ENCODE measurements at regions not wholly inside any gene's neighbourhood (a gene's known extent, or its start where the extent isn't known, plus 50 kb on each side); places are given as distances from the start of the nearest gene placed in this dataset.

- no peak for DNase-seq
- Histone ChIP-seq H3K9me3 (no peaks in the 10 kb centered on the region), H3K4me3 (no peak overlapping the region)
These were observed 54.9 kb downstream of the MAGEB17 start for GRCh38 chrX:16222151-16222550.

GRCh38 chrX:16223385-16223784, 56.1 kb downstream of the MAGEB17 start:
- Histone ChIP-seq H3K27ac (no peak overlapping the region), H3K27me3 (no peaks in the 10 kb centered on the region), H3K4me1 (no peaks in the 10 kb centered on the region), H3K4me3 (no peak overlapping the region), H3K9me3 (no peaks in the 10 kb centered on the region), H3K36me3 (no peaks in the 10 kb centered on the region)
- no peak for TF ChIP-seq POLR2A (IDR thresholded peaks at IDR 0.05)
- TF ChIP-seq CTCF (IDR thresholded peaks at IDR 0.05) = no peak
- DNase-seq = no peak
- intact Hi-C loops (cut with DNase I; ENCODE audit: low total_unique reads) = no loop called here

More at GRCh38 chrX:16222151-16222550, 54.9 kb downstream of the MAGEB17 start:
- Histone ChIP-seq H3K4me1 (no peaks in the 10 kb centered on the region), H3K27me3 (no peaks in the 10 kb centered on the region), H3K36me3 (no peaks in the 10 kb centered on the region), H3K27ac (no peak overlapping the region)
- TF ChIP-seq POLR2A (IDR thresholded peaks at IDR 0.05) = no peak
- intact Hi-C loops (cut with DNase I; ENCODE audit: low total_unique reads) = no loop called here

DNA sequence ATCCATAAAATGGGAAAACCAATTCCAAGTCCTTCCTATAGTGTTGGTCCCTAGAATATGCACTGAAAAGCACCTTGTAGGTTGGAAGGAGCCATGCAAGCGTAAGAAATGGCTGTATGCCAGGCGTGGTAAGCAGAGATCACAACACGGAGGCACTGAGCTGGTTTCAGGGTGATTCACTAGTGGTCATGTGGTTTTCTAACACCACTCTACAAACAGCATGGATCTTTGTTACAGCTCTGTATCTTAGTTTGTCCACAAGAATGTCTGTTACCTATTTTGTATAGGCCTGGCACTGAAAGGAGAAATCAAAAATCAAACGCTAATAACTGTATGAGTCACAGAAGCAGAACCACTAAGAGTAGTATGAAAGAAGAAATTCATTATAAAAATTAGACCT, 71.9 kb downstream of the MAGEB17 start:
- DNase-seq = no peak
- Histone ChIP-seq H3K9me3 (no peaks in the 10 kb centered on the region), H3K27ac (no peak overlapping the region), H3K36me3 (no peaks in the 10 kb centered on the region), H3K4me3 (no peak overlapping the region), H3K27me3 (no peaks in the 10 kb centered on the region), H3K4me1 (no peaks in the 10 kb centered on the region)
- TF ChIP-seq CTCF (IDR thresholded peaks at IDR 0.05) (no peak), POLR2A (IDR thresholded peaks at IDR 0.05) (no peak)
- intact Hi-C loops (cut with DNase I; ENCODE audit: low total_unique reads) = no loop called here

DNA sequence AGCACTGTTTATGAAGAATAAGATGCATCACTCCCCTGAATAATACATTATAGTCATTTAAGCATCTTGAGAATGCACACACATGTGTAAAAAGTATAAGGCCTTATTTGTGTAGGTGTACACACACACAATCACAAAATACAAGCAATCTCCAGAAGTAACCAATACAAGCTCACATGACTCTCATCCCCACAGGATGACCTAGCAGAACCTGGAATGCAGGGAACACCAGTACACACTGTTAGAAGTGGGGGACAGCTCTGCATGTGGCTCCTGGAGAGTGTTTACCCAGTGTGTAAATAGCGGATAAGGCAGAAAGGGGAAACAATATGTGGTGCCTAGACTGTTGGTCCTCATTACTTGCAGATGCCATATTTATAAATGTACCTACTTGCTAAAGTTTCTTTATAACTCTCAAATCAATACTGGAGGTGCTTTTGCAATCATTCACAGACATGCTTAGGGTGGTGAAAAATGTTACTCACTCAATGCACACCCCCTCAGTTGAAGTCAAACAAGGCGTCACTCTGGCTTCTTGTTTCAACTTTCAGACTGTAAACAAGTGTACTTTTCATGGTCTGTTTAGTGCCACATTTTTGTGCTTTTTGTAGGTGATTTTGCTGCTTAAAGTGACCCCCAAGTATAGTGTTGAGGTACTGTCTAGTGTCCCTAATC, 73.1 kb downstream of the MAGEB17 start:
- H3K4me1 ChIP-seq = no peaks in the 10 kb centered on the region
- no peak for DNase-seq
- H3K9me3 ChIP-seq = no peaks in the 10 kb centered on the region
- no peak overlapping the region for H3K4me3 ChIP-seq
- no peaks in the 10 kb centered on the region for H3K27me3 ChIP-seq
- TF ChIP-seq POLR2A (IDR thresholded peaks at IDR 0.05) (no peak), CTCF (IDR thresholded peaks at IDR 0.05) (no peak)
- intact Hi-C loops (cut with DNase I; ENCODE audit: low total_unique reads) = no loop called here
- no peak overlapping the region for H3K27ac ChIP-seq
- H3K36me3 ChIP-seq = no peaks in the 10 kb centered on the region

GRCh38 chrX:16240968-16241367, 73.7 kb downstream of the MAGEB17 start:
- H3K4me1 ChIP-seq = no peaks in the 10 kb centered on the region
- H3K36me3 ChIP-seq = no peaks in the 10 kb centered on the region
- intact Hi-C loops (cut with DNase I; ENCODE audit: low total_unique reads) = no loop called here
- H3K4me3 ChIP-seq = no peak overlapping the region
- no peak overlapping the region for H3K27ac ChIP-seq
- no peak for DNase-seq
- TF ChIP-seq POLR2A (IDR thresholded peaks at IDR 0.05) (no peak), CTCF (IDR thresholded peaks at IDR 0.05) (no peak)
- H3K27me3 ChIP-seq = no peaks in the 10 kb centered on the region
- H3K9me3 ChIP-seq = no peaks in the 10 kb centered on the region

GRCh38 chrX:16250296-16250695, 83.0 kb downstream of the MAGEB17 start:
- H3K27me3 ChIP-seq = no peaks in the 10 kb centered on the region
- intact Hi-C loops (cut with DNase I; ENCODE audit: low total_unique reads) = no loop called here
- H3K4me1 ChIP-seq = no peaks in the 10 kb centered on the region
- H3K36me3 ChIP-seq = no peaks in the 10 kb centered on the region
- H3K4me3 ChIP-seq = no peak overlapping the region
- no peak overlapping the region for H3K27ac ChIP-seq
- TF ChIP-seq CTCF (IDR thresholded peaks at IDR 0.05) = no peak
- no peak for TF ChIP-seq POLR2A (IDR thresholded peaks at IDR 0.05)
- H3K9me3 ChIP-seq = no peaks in the 10 kb centered on the region
- DNase-seq = no peak
